Erythroblast (primary cell): ENCODE measurements at regions not wholly inside any gene's neighbourhood (a gene's known extent, or its start where the extent isn't known, plus 50 kb on each side); places are given as distances from the start of the nearest gene placed in this dataset.

Experiments used
- DNase-seq, 2 experiments: peaks; one replicate each; lab custom pipeline; 2025; lab: John Stamatoyannopoulos, UW
- GATA1 ChIP-seq: IDR thresholded peaks from 2 replicates; pipeline ENCODE4 v1.6.1; 2011; ENCODE audit warnings: low read depth, mild to moderate bottlenecking, control low read depth, low read length, moderate library complexity
- POLR2A ChIP-seq: IDR thresholded peaks from 2 replicates; pipeline ENCODE4 v1.6.1; 2011; ENCODE audit warnings: mild to moderate bottlenecking, low read length

DNA sequence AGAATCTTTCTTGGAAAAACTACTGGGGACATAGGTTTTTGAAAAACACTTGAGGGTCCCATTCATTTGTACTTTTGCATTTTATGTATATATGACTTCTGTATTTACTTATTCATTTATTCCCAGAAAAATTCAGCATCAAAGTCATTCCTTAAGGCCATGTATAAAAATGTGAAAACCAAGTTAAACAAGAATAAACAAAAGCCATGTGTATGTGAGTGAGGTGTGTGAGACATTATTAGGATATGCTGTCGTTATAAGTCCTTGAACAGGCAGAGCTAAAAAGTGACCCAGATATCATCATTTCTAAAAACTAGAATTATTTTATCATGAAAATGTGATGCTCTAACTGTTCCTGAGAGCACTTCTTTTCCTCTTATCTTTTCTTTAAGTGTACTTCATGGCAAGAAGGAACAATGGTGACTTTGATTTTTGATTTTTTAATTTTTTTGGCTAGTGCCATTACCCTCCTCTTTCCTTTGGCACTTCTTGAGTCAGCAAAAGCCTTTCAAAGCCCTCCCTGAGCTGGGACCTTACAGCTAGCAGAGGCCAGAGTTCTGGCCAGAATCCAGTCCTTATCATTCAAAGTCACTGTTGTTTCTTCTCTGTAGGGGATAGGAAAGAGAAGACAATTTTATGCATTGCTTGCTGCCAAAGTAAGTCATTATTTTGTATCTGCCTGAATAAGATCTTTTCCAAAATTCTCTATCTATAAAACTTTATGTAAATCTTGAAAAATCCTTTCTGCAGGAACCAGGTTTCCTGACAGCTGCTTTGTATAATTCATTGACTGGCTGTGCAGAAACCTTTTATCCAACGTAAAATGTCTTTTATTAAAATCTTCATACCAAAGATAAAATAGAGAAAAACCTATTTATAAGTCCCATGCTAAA lies 419.7 kb upstream of the PRICKLE1 start:
- no peak for DNase-seq
- no peak for TF ChIP-seq GATA1
- no peak for TF ChIP-seq POLR2A

DNA sequence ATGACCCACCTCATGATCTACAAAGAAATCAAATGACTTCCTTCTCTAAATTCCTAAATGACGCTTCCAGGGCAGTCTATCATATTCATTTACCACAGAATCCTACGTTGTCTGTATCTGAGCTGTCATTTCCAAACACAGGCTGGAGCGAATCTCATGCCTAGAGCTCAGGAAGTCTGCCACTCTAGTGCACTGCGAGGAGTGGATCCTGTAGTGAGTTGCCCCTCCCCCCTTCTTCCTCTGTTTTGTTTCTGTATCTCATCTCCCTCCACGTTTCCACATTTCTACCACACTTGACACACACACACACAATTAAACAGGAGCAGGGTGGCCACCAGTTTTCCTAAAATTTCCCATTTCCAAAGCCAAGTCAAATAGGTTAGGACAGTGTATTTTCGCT lies 415.4 kb upstream of the PRICKLE1 start:
- no peak for TF ChIP-seq GATA1
- no peak for TF ChIP-seq POLR2A
- no peak for DNase-seq

DNA sequence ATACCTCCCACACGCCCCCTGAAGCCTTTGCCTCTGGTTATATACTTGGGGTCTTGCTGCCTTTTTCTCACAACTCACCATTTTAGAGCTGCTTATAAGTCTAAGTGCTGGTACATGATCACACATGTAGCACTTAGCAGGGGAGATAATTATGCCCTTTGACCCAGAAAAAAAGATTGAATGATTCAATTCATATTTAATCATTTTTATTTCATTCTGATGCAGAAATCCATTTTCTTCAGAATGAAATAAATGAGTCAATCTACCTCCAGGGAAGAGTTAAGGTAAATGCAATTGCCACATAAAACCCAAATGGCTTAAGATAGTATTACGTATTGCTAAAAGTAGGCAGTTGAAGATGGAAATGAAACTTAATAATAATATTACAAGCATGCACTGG lies 414.6 kb upstream of the PRICKLE1 start:
- TF ChIP-seq GATA1 (no peak), POLR2A (no peak)
- no peak for DNase-seq

DNA sequence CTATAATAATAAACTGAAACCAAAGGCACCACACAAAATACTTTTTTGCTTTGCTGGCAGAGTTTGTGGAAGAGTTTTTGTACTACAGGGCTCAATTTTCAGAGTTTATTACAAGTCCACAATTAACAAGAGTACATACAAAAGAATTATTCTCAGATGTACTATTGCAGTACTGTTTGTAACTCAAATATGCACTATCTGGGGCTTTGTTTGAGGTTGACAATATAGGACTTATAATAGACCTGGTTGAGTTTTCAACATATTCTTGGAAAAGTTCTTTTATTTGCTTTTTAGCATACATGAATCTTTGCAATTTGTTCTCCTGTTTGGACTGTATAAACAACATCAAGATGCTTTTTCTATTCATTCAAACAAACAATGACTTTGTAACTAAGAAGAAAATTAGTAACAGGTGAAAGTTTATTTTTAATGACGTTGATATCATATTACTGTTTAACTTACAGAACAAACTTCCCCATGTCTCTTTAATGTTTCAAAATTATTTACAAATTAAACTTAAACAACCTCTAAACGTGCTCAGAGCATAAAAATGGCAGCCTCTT lies 407.4 kb upstream of the PRICKLE1 start:
- DNase-seq: no peak
- TF ChIP-seq POLR2A: no peak

DNA sequence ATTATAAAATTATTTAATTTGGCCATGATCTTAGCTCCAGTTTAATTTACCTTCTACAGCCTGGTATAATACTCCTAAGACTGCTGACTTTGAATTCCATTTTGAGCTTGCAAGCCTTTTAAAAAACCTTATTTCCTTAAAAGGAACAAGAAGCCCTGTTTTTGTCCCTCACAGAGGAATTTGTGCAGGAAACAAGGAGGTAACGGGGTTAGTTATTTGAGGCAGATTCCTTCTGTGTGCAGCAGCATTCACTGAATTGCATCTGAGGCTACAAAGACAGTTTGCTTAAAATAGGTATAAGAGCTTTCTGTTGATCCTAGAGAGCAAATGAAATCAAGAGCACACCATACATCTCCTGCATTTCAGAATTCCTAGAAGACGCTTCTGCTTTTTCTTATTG lies 403.3 kb upstream of the PRICKLE1 start:
- TF ChIP-seq GATA1 (no peak), POLR2A (no peak)
- DNase-seq: no peak

DNA sequence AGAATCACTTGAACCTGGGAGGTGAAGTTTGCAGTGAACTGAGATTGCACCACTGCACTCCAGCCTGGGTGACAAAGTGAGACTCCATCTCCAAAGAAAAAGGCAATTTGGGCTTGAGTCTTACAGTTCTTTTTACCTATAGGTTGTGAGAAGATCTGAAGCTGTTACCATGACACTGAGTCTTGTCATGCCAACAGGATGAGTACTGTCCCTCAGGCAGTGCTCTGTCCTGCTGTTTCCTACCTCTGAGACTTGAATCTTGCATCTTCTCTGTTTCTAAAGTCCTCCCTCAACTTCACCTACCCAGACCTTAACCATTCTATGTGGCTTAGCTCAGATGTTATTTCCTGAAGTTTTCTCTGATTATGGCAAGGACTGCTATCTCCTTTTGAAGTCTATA lies 400.8 kb upstream of the PRICKLE1 start:
- TF ChIP-seq GATA1 (no peak), POLR2A (no peak)

DNA sequence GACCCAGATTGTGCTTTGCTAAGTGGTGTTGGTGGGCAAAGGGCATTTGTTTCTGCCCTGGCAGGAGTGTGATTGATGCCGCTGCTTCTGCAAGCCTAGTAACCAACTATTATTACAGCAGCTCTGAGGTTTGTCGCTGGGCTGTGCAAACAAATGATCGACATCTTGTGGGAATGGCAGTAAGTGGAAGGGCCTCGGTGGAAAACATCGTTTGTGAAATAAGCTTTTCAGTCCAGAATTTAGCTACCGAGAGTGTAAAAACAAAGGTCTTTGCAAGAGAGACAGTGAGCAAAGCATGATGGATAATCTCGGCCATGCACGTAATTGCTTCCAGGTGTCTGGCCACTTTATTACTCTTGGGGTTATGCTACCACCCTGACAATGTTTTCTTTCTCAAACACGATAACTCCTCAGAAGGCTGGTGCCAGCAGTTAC lies 397.7 kb upstream of the PRICKLE1 start:
- DNase-seq: no peak
- TF ChIP-seq GATA1 (no peak), POLR2A (no peak)

More for the DNA sequence above, 400.8 kb upstream of the PRICKLE1 start:
- DNase-seq: no peak

DNA sequence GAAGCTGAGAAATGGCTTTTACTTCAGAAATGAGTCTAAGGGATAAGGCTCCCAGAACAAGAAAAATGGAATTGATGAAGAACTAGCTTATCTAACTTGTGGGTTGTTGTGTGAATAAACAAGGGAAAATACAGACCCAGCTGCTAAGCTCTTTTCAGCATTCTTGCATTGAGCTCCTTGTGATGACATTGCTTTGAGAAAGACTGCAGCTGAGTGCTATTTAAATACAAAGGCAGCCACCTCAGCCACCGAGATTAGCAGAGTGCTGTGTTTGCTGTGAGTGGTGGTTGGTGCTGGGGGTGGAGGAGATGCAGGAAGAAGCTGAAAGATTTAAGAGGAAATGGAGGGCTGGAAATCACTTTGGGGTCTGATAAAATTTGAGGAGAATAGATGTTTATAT lies 396.0 kb upstream of the PRICKLE1 start:
- DNase-seq: no peak
- TF ChIP-seq POLR2A (no peak), GATA1 (no peak)

DNA sequence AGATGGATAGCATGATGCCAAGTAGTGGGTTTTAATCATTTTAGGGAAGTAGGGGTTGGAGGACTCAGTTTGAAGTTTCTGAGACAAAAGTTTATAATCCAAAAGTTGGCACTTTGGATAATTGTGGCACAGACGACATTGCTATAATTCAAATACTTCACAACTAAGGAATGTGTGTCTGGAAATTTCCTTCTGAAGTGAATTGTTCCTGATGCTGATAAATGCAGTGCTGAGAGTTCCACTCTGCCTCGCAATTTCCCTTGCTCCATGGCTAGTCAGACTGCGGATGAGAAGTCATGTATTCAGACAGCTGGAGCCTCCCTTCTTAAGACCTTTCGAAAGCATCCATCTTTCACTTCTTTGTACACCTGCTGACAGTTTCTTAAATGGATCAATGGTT lies 393.3 kb upstream of the PRICKLE1 start:
- TF ChIP-seq POLR2A: no peak
- TF ChIP-seq GATA1: no peak

DNA sequence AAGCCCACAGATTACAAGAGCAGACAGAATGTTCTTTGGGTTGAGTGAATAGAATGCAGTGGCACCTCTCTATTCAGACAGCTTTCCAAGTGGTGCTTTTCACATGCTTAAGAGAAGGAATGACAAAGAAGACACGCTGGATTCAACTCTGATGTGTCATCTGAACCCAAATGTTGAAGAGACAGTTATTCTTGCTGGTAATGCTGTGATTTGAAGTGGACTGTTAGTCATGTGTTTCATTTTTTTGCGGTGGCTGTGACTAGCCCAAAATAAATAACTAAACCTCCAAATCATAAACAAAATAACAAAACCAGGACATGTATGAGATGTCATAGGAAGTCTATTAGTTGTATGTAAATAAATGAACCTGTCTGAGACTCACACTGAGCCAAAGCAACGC lies 391.8 kb upstream of the PRICKLE1 start:
- no peak for DNase-seq

More for the DNA sequence above, 393.3 kb upstream of the PRICKLE1 start:
- no peak for DNase-seq

DNA sequence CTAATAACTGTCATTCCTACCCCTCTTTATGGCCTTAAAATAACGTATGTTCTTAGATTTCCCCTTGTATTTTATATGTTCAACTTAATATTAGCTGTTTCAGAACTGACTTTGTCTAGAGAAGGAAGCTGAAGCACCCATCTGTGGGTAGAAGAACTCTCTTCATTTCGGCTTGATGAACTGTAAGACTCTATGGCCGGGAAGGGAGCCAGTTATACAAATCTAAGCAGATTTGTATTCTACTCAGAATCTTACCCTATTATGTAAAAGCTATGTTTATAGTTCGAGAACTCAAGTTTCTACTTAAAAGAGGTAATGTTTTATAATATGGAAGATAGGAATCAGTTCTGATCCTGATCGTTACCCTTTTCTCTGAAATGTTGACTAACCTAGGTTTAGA lies 390.9 kb upstream of the PRICKLE1 start:
- TF ChIP-seq GATA1 (no peak), POLR2A (no peak)
- no peak for DNase-seq

More for the DNA sequence above, 391.8 kb upstream of the PRICKLE1 start:
- TF ChIP-seq POLR2A (no peak), GATA1 (no peak)

DNA sequence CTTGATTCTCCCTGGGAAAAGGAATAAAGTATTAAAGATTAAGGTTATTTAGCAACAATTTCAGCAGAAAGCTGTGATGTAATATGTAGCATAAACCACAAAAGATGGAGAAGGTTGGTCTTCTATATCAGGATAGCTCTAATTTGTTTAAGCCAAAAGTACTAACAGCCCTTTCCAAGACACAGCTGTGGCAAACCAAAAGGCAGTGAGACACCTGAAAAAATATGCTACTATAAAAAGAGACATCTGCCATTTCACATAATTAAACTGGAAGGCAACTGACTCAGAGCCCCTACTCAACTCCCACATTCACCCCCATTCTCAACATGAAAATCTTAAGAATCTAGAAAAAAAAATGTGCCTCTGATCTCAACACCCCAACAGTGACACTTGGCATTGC lies 390.2 kb upstream of the PRICKLE1 start:
- no peak for DNase-seq
- TF ChIP-seq GATA1: no peak
- no peak for TF ChIP-seq POLR2A

DNA sequence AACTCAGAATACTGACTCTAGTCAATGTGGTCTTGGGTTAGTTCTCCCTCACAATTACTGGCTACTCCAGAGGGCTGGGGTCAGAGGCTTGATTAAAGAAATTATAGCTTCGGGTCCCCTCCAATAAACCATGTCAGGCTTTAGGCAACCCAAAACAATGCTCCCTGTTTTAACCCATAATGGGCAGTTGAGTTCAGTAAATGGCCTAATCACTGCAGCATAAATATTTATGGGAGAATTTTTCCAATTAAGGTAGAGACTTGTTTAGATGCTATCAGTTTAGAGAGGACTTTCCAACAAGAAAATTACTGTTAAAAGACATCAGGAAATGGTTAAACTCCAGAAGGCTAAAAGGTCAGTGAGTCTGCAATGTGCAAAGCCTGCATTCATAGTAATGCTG lies 389.2 kb upstream of the PRICKLE1 start:
- TF ChIP-seq POLR2A: no peak
- TF ChIP-seq GATA1: no peak
- DNase-seq: no peak

DNA sequence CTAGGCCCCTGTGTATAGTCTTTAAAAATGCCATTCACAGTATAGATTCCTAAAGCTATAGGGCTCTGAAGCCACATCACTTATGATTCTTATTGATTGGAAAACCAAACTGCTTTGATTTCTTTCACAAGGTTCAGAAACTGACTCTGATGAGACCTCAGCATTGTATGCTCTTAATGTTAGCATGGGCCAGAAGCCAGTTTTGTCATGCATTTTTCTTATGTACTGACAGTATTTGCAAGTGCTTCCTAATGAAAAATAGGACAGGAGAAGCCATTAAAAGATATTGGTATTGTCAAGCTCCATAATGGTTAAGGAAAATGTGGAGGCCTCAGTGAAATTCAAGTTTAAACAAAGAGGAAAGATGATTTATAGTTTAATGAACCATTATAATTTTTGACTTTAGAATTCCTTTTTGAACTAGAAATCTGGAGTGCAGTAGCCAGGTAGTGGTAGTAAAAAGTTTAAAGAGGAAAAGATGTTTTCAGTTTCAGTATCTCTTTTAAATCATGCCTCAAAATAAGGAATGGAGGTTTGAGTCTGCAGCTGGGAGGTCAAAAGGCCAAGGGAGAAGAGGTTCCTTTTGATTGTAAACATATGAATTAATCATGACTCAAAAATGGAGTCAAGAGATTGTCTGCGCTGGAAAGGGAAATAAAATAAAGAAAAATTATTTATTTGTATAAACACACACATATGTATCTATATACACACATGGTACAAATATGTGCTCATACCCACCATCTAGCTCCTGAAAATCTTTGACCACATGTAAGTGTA lies 388.1 kb upstream of the PRICKLE1 start:
- TF ChIP-seq GATA1: no peak
- no peak for TF ChIP-seq POLR2A
- DNase-seq: no peak

DNA sequence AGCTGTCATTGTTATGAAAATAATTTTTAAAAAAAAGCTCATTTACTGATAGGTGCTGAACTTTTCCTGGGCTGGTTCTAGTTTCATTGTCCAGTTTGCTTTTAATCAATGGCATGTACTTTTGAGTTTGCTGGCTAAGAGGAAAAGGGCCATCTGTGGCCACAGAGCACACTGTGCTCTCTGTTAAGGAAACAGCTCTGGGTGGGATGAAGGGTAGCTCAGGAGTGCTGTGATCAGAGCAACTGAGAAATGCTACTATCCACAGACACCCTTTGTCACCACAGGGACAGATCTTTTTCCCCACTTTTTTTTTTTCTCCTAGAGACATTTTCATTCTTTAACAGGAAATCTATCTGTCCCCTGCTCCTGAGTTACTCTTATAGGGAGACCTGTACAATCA lies 387.1 kb upstream of the PRICKLE1 start:
- TF ChIP-seq POLR2A (no peak), GATA1 (no peak)
- DNase-seq: no peak
